GM18498 (cell line): ENCODE measurements at regions not wholly inside any gene's neighbourhood (a gene's known extent, or its start where the extent isn't known, plus 50 kb on each side); places are given as distances from the start of the nearest gene placed in this dataset.

Experiments used
- ATAC-seq: cut with Tn5 transposase; IDR thresholded peaks from one replicate; pipeline ENCODE4 v1.9.1; 2021; ENCODE audit warnings: mild to moderate bottlenecking, moderate library complexity; ENCODE audit not compliant: unreplicated experiment

GRCh38 chr3:168858327-168858726 lies 762.6 kb upstream of the GOLIM4 start:
- ATAC-seq, result no peak

GRCh38 chr3:168850109-168850508 lies 754.4 kb upstream of the GOLIM4 start:
- no peak for ATAC-seq

- ATAC-seq, result peak; percentile 83
These were observed 751.7 kb upstream of the GOLIM4 start for GRCh38 chr3:168847291-168847883.

- ATAC-seq, result no peak
These were observed 749.3 kb upstream of the GOLIM4 start for GRCh38 chr3:168844894-168845482.

GRCh38 chr3:168844472-168844871 lies 748.7 kb upstream of the GOLIM4 start:
- no peak for ATAC-seq

- no peak for ATAC-seq
These were observed 747.8 kb upstream of the GOLIM4 start for GRCh38 chr3:168843481-168843880.

GRCh38 chr3:168839653-168840052 lies 743.9 kb upstream of the GOLIM4 start:
- no peak for ATAC-seq

GRCh38 chr3:168834558-168834957 lies 738.8 kb upstream of the GOLIM4 start:
- ATAC-seq, result no peak

- ATAC-seq, result no peak
These were observed 733.2 kb upstream of the GOLIM4 start for GRCh38 chr3:168828943-168829342.

GRCh38 chr3:168828536-168828935 lies 732.8 kb upstream of the GOLIM4 start:
- ATAC-seq, result no peak

GRCh38 chr3:168828014-168828413 lies 732.3 kb upstream of the GOLIM4 start:
- ATAC-seq, result no peak

GRCh38 chr3:168824107-168824506 lies 728.4 kb upstream of the GOLIM4 start:
- ATAC-seq, result no peak

GRCh38 chr3:168823466-168823865 lies 727.7 kb upstream of the GOLIM4 start:
- no peak for ATAC-seq

GRCh38 chr3:168820810-168821415 lies 725.2 kb upstream of the GOLIM4 start:
- no peak for ATAC-seq

GRCh38 chr3:168817177-168817576 lies 721.5 kb upstream of the GOLIM4 start:
- no peak for ATAC-seq

- ATAC-seq, result no peak
These were observed 720.2 kb upstream of the GOLIM4 start for GRCh38 chr3:168815946-168816345.

GRCh38 chr3:168813225-168813802 lies 717.6 kb upstream of the GOLIM4 start:
- ATAC-seq, result no peak

- ATAC-seq, result no peak
These were observed 716.5 kb upstream of the GOLIM4 start for GRCh38 chr3:168812234-168812633.

- ATAC-seq, result no peak
These were observed 712.9 kb upstream of the GOLIM4 start for GRCh38 chr3:168808596-168808995.

GRCh38 chr3:168807448-168807847 lies 711.7 kb upstream of the GOLIM4 start:
- ATAC-seq, result no peak

- ATAC-seq, result no peak
These were observed 711.1 kb upstream of the GOLIM4 start for GRCh38 chr3:168806871-168807270.

- no peak for ATAC-seq
These were observed 707.8 kb upstream of the GOLIM4 start for GRCh38 chr3:168803536-168803935.
